RWPE1 (cell line): ENCODE measurements at regions not wholly inside any gene's neighbourhood (a gene's known extent, or its start where the extent isn't known, plus 50 kb on each side); places are given as distances from the start of the nearest gene placed in this dataset.
"Not testable (repeated sequence)": the region's sequence is repeated elsewhere in the genome, so short reads cannot be mapped to it uniquely, and the experiment has no call there.

Source experiments
- CTCF ChIA-PET: fragments of 350-600 bp; sonication (Branson Sonifier 250); formaldehyde crosslinking; extraction: SDS; loops from one replicate; lab custom pipeline; 2021; lab: Yijun Ruan, JAX
- POLR2A ChIA-PET: fragments of 400-600 bp; formaldehyde crosslinking; extraction: SDS; loops from one replicate; lab custom pipeline; 2020; ENCODE audit warnings: antibody characterized with exemption; ENCODE audit not compliant: low non-redundant PET; lab: Yijun Ruan, JAX
- DNase-seq: peaks from one replicate; pipeline ENCODE4 v3.0.0; 2012; ENCODE audit warnings: low spot score
- H3K27ac ChIP-seq: fragments of 450-650 bp; 2 replicates; pipeline ENCODE4 v1.5.1; 2017
- TF ChIP-seq, protein P1 (sequence below): fragments of 450-650 bp; conservative IDR thresholded peaks from 2 replicates; pipeline ENCODE4 v1.5.1; 2017; ENCODE audit warnings: low read depth, mild to moderate bottlenecking

DNA sequence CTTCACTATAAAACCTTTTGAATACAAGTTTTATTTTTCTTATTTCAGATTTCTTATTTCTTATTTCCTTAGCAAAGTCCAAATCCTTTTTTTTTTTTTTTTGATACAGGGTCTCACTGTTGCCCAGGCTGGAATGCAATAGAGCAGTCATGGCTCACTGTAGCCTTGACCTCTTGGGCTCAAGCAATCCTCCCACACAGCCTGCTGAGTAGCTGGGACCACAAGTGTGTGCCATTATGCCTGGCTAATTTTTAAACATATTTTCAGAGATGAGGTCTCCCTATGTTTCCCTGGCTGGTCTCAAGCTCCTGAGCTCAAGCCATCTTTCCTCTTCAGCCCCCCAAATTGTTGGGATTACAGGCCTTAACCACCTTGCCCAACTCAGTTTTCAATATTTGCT, 334.3 kb downstream of the DLEU7 start:
- ChIA-PET POLR2A (no interaction called here), CTCF (interaction anchor here (0.6 kb wide), 1 partner anchor 347 kb away, joined by 4 read pairs; no protein-coding TSS in a partner anchor)
- DNase-seq: no peak
- H3K27ac ChIP-seq: no peak overlapping the region
- TF ChIP-seq, protein P1, sequence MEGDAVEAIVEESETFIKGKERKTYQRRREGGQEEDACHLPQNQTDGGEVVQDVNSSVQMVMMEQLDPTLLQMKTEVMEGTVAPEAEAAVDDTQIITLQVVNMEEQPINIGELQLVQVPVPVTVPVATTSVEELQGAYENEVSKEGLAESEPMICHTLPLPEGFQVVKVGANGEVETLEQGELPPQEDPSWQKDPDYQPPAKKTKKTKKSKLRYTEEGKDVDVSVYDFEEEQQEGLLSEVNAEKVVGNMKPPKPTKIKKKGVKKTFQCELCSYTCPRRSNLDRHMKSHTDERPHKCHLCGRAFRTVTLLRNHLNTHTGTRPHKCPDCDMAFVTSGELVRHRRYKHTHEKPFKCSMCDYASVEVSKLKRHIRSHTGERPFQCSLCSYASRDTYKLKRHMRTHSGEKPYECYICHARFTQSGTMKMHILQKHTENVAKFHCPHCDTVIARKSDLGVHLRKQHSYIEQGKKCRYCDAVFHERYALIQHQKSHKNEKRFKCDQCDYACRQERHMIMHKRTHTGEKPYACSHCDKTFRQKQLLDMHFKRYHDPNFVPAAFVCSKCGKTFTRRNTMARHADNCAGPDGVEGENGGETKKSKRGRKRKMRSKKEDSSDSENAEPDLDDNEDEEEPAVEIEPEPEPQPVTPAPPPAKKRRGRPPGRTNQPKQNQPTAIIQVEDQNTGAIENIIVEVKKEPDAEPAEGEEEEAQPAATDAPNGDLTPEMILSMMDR: no peak

DNA sequence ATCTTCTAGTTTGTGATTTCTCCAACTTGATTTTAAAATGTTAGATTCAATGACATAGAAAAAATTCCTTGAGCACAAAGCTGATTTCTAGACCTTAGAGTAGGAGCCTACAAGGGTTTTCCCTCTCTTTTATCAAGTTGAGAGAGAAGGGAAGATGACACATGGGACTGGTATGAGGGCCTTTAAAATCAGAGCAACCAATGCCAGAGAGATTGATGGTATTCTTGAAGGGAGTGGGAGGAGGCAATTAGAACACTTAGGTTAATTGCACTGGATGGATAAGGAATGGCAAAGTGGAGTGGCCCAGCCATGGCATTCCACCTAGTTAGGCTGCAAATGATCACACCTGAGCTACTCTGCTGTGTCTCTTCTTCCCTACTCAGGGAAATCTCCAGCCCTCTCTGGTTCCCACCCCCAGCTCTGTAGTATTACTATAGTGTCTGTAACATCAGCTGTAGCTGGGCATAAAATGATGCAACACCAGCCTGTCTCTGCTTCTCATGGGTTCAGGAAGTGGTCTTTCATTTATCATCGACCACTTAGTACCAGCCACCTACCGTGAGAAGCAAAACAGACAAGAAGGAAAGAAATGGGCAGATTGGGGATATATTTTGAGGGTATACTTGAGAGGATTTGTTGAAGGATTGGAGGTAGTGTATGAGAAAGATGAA, 333.6 kb downstream of the DLEU7 start:
- ChIA-PET CTCF (interaction anchor here (0.6 kb wide), 1 partner anchor 348 kb away, joined by 4 read pairs; no protein-coding TSS in a partner anchor), POLR2A (no interaction called here)
- DNase-seq: peak; percentile 20
- TF ChIP-seq, protein P1: no peak
- no peak overlapping the region for H3K27ac ChIP-seq

DNA sequence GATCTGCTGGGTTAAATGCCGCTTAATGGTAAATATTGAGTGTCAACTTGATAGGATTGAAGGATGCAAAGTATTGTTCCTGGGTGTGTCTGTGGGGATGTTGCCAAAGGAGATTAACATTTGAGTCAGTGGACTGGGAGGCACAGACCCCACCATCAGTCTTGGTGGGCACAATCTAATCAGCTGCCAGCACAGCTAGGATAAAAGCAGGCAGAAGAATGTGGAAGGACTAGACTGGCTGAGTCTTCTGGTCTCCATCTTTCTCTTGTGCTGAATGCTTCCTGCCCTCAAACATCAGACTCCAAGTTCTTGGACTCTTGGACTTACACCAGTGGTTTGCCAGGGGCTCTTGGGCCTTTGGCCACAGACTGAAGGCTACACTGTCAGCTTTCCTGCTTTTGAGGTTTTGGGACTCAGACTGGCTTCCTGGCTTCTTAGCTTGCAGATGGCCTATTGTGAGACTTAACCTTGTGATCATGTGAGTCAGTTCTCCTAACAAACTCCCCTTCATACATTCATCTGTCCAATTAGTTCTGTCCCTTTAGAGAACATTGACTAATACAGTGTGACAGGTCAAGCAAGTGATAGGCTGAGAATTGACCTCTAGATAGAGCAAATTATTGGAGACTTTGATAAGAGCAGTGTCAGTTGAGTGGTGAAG, 332.5 kb downstream of the DLEU7 start:
- POLR2A ChIA-PET, CTCF ChIA-PET, DNase-seq, H3K27ac ChIP-seq: not testable (repeated sequence)

DNA sequence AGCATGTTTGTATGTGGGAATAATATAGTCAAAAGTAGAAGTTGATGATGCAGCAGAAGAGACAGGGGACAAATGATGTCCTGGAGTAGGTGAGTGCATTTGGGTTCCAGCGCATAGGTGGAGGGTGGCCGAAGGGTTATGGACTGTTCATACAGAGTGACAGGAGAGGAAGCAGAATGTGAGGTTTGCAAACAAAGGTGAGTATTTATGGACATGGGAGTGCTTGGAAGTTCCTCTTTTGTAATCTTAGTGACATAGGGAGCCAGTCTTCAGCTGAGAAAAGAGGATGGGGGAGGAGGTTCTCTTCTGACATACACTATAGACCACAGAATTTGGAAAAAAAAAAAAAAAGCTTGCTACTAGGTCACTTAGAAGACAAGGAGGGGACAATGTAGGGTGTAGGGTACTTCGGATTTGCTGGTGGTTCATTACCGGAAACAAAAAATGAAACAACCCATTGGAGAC, 331.6 kb downstream of the DLEU7 start:
- no peak for DNase-seq
- no peak overlapping the region for H3K27ac ChIP-seq
- TF ChIP-seq, protein P1: no peak
- ChIA-PET CTCF (interaction anchor here (0.7 kb wide), 1 partner anchor 36 kb away, joined by 3 read pairs; no protein-coding TSS in a partner anchor), POLR2A (no interaction called here)

DNA sequence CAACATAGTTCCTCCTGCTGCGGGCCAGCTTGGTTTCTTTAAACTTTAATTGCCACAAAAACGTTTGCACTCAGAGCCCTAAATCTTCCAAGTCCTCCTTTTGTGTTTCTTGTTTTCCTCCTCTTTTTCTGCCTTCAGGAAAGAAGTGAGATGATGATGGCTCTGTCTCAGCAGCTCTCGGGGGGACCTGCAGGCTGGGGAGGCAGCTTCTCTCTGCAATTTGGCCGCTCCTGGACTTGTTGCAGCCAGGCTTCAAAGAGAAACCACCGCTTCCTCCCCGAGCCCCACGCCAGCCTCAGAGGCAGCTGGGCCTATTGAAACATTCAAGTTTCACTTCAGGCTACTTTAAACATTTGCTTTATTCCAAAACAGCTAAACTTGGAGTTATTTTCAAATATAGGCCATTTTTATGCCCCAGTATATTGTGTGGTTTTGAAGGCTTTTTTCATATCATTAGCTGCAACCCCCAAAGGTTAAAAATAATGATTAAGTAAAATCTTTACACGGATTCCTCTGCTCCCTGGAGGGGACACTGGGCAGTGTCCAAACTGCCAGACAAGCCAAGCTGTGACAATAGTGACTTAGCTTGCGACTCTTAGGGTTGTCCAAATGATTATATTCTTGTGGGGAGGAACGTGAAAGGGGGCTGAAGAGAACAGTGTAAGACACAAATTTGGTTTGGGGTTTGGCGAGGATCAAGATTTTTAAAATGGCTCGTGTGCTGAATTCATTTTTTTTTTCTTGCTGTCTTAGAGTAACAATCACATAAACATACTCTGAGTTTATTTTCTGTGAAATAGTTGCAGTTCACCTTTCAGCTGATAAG, 330.8 kb downstream of the DLEU7 start:
- POLR2A ChIA-PET: no interaction called here
- DNase-seq: no peak
- TF ChIP-seq, protein P1: no peak
- H3K27ac ChIP-seq: no peak overlapping the region
- CTCF ChIA-PET: interaction anchor here (0.7 kb wide), 1 partner anchor 46 kb away, joined by 5 read pairs; no protein-coding TSS in a partner anchor

DNA sequence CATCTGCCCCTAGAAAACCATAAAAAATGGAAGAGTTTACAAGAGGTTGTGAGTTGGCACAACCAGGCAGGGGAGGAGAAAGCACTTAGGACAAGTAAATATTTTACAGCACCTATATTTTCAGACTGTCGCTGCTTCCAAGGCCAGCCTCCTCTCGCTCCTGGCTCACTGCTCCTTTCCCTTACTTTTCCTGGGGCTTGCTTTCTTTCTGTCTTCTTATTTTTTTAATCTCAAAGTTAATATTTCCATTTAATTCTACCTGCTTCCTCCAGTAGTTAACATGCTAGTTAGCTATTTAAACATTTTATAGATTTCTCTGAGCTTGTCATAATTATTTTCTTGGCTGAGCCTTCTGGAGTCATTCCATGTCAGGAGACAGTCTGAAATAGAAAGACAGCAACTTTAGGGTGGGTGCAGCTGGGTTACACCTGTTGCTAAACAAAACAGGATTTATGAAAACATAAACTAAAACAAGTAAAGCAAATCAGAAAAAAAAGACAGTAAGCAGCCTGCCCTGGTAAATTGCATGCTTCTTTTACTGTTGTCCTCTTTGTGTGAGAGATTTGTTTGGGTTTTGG, 330.1 kb downstream of the DLEU7 start:
- CTCF ChIA-PET: interaction anchor here (0.7 kb wide), 2 partner anchors 47 to 227 kb away, joined by 4 to 5 read pairs; no protein-coding TSS in a partner anchor
- POLR2A ChIA-PET: no interaction called here
- no peak overlapping the region for H3K27ac ChIP-seq
- DNase-seq: no peak
- TF ChIP-seq, protein P1: no peak
